Right lobe of liver (tissue), 6 donors: ENCODE measurements at regions not wholly inside any gene's neighbourhood (a gene's known extent, or its start where the extent isn't known, plus 50 kb on each side); places are given as distances from the start of the nearest gene placed in this dataset.
A peak's percentile ranks its signal among the peaks of the same experiment; 100 is the strongest.

Experiments
- ATAC-seq, 4 donors: fragments of 200-7000 bp; cut with Tn5 transposase; one replicate each; pipeline ENCODE4 v1.9.1; 2020; ENCODE audit warnings: mild to moderate bottlenecking in 4 of 4, moderate library complexity in 4 of 4
- DNase-seq, 3 donors: peaks; one replicate each; pipeline ENCODE4 v3.0.0-alpha.2; 2020
- H3K27ac ChIP-seq, 3 donors: fragments of 200-600 bp; one replicate each; pipeline ENCODE4 v1.8.0; 2022
- H3K27me3 ChIP-seq, 2 donors: fragments of 200-600 bp; one replicate each; pipeline ENCODE4 v1.8.0; 2022
- H3K36me3 ChIP-seq, 4 donors: fragments of 200-600 bp; sonication (generic) in 1 of 4; one replicate each; pipeline versions ENCODE4 v1.5.1 to v1.8.0; 2017 to 2022; ENCODE audit warnings: control low read depth in 1 of 4
- H3K4me1 ChIP-seq, 4 donors: fragments of 200-600 bp; sonication (generic) in 1 of 4; one replicate each; pipeline versions ENCODE4 v1.5.1 to v1.8.0; 2017 to 2022; ENCODE audit warnings: control low read depth in 1 of 4
- H3K4me3 ChIP-seq, 3 donors: fragments of 200-600 bp; one replicate each; pipeline ENCODE4 v1.8.0; 2022
- H3K9me3 ChIP-seq, 4 donors: fragments of 200-600 bp; sonication (generic) in 1 of 4; one replicate each; pipeline versions ENCODE4 v1.5.1 to v1.8.0; 2017 to 2022; ENCODE audit warnings: control low read depth in 1 of 4
- CTCF ChIP-seq, 4 donors: fragments of 200-600 bp in 3 of 4; fragments of 450-650 bp in 1 of 4; IDR thresholded peaks; one replicate each; pipeline versions ENCODE4 v1.5.1 to v1.8.0; 2016 to 2022; ENCODE audit warnings: antibody characterized with exemption in 4 of 4, mild to moderate bottlenecking in 2 of 4
- POLR2A ChIP-seq: fragments of 450-650 bp; IDR thresholded peaks from one replicate; pipeline ENCODE4 v1.6.1; 2017; ENCODE audit warnings: antibody characterized with exemption, mild to moderate bottlenecking
- WGBS: methylation state at CpG from one replicate; pipeline ENCODE4 v1.1.6; 2018; ENCODE audit warnings: low coverage, low lambda C conversion rate; ENCODE audit not compliant: insufficient coverage; ENCODE audit errors: missing lambda C conversion rate; 5-methylcytosine and 5-hydroxymethylcytosine counted together
- intact Hi-C, 2 donors: fragments of 100-400 bp; cut with DNase I; formaldehyde crosslinking; loops; one replicate each; pipeline versions ENCODE4 v1.11.2 to v1.14.1; 2022
- donor health status: DM: no; HTN: yes; CAD: no.
- donor health status: DM: no; HTN: no; CAD: no.
- donor health status: DM: no; HTN: no; CAD: no.
- donor health status: DM: no; HTN: yes; CAD: no.
- donor health status: DM: no; HTN: yes; CAD: no.

- no peak for ATAC-seq
- H3K36me3 ChIP-seq, result no peaks in the 10 kb centered on the region
- no peak overlapping the region for H3K4me3 ChIP-seq
- TF ChIP-seq CTCF (IDR thresholded peaks at IDR 0.05) (no peak), POLR2A (no peak)
- peak in 1 of 3 donors; percentile 3 for DNase-seq
- H3K9me3 ChIP-seq, result no peaks in the 10 kb centered on the region
- WGBS, result 70% methylated on average over 7 of the region's 8 CpGs
- H3K4me1 ChIP-seq, result no peaks in the 10 kb centered on the region
- H3K27ac ChIP-seq, result no peak overlapping the region
- intact Hi-C loops, result no loop called here
- no peaks in the 10 kb centered on the region for H3K27me3 ChIP-seq
Observed at GRCh38 chr14:98924046-98924445, 348.0 kb downstream of the BCL11B start.

GRCh38 chr14:98925354-98926040, 346.5 kb downstream of the BCL11B start:
- intact Hi-C loops, result no loop called here

GRCh38 chr14:98926146-98926545, 345.9 kb downstream of the BCL11B start:
- ATAC-seq (no peak), DNase-seq (peak in 1 of 3 donors; percentile 14)
- Histone ChIP-seq H3K4me3 (no peak overlapping the region), H3K36me3 (no peaks in the 10 kb centered on the region), H3K4me1 (no peaks in the 10 kb centered on the region), H3K9me3 (no peaks in the 10 kb centered on the region), H3K27ac (no peak overlapping the region), H3K27me3 (no peaks in the 10 kb centered on the region)
- WGBS, result 68% methylated on average over 8 of the region's 11 CpGs
- TF ChIP-seq CTCF (IDR thresholded peaks at IDR 0.05) (no peak), POLR2A (no peak)
- intact Hi-C loops, result no loop called here

More at GRCh38 chr14:98925354-98926040, 346.5 kb downstream of the BCL11B start:
- H3K4me3 ChIP-seq, result no peak overlapping the region
- H3K9me3 ChIP-seq, result no peaks in the 10 kb centered on the region
- H3K36me3 ChIP-seq, result no peaks in the 10 kb centered on the region
- H3K27ac ChIP-seq, result no peak overlapping the region
- H3K27me3 ChIP-seq, result no peaks in the 10 kb centered on the region
- TF ChIP-seq CTCF (IDR thresholded peaks at IDR 0.05) (no peak), POLR2A (no peak)
- DNase-seq, result no peak
- no peaks in the 10 kb centered on the region for H3K4me1 ChIP-seq
- 56% methylated on average over 1 of the region's 7 CpGs for WGBS
- no peak for ATAC-seq

- no peak overlapping the region for H3K27ac ChIP-seq
- intact Hi-C loops, result no loop called here
- ATAC-seq (no peak), DNase-seq (peak in 1 of 3 donors; percentile 2)
- H3K36me3 ChIP-seq, result no peaks in the 10 kb centered on the region
- H3K4me3 ChIP-seq, result no peak overlapping the region
- TF ChIP-seq CTCF (IDR thresholded peaks at IDR 0.05) (no peak), POLR2A (no peak)
- no peaks in the 10 kb centered on the region for H3K4me1 ChIP-seq
- WGBS, result 45% methylated on average over 4 of the region's 4 CpGs
- no peaks in the 10 kb centered on the region for H3K27me3 ChIP-seq
- H3K9me3 ChIP-seq, result no peaks in the 10 kb centered on the region
Observed at GRCh38 chr14:98926801-98927200, 345.2 kb downstream of the BCL11B start.
